GM12878 (cell line): ENCODE measurements at regions not wholly inside any gene's neighbourhood (a gene's known extent, or its start where the extent isn't known, plus 50 kb on each side); places are given as distances from the start of the nearest gene placed in this dataset.

Experiments
- CHD1 ChIP-seq: IDR thresholded peaks from 2 replicates; pipeline ENCODE4 v1.6.1; 2012; ENCODE audit warnings: low read depth, low read length, improper control_type of control experiment
- CUX1 ChIP-seq: IDR thresholded peaks from 2 replicates; pipeline ENCODE4 v1.6.1; 2012; ENCODE audit warnings: improper control_type of control experiment, low read depth, low read length; ENCODE audit not compliant: insufficient replicate concordance
- EP300 ChIP-seq, 2 experiments: fragments of 150-350 bp in 1 of 2; IDR thresholded peaks; 2 replicates each; pipeline ENCODE4 v1.6.1; 2011 to 2012; ENCODE audit warnings: low read depth in 2 of 2, low read length in 2 of 2, borderline replicate concordance in 1 of 2, improper control_type of control experiment in 1 of 2, inconsistent platforms in 1 of 2; ENCODE audit not compliant: control insufficient read depth in 1 of 2
- ESRRA ChIP-seq: IDR thresholded peaks from 2 replicates; pipeline ENCODE4 v1.6.1; 2012; ENCODE audit warnings: mild to moderate bottlenecking, low read length, improper control_type of control experiment
- HSF1 ChIP-seq: fragments of 150-350 bp; IDR thresholded peaks from 2 replicates; pipeline ENCODE4 v1.6.1; 2014; ENCODE audit warnings: mild to moderate bottlenecking, low read depth, low read length
- MLLT1 ChIP-seq: fragments of 450-650 bp; IDR thresholded peaks from 2 replicates; pipeline ENCODE4 v1.6.1; 2016; ENCODE audit warnings: mild to moderate bottlenecking
- NKRF ChIP-seq: fragments of 450-650 bp; conservative IDR thresholded peaks from 2 replicates; pipeline ENCODE4 v1.6.1; 2017; ENCODE audit warnings: mild to moderate bottlenecking, moderate library complexity
- SIX5 ChIP-seq: IDR thresholded peaks from 2 replicates; pipeline ENCODE4 v1.6.1; 2011; ENCODE audit warnings: mild to moderate bottlenecking, low read depth, low read length, moderate library complexity; ENCODE audit not compliant: severe bottlenecking
- SREBF2 ChIP-seq: IDR thresholded peaks from 2 replicates; pipeline ENCODE4 v1.6.1; 2012; ENCODE audit warnings: mild to moderate bottlenecking, low read length
- ZNF622 ChIP-seq: fragments of 450-650 bp; IDR thresholded peaks from 2 replicates; pipeline ENCODE4 v1.6.1; 2017; ENCODE audit warnings: mild to moderate bottlenecking, inconsistent platforms

- no peak for TF ChIP-seq CUX1
- no peak for TF ChIP-seq NKRF
- no peak for TF ChIP-seq CHD1
- no peak for TF ChIP-seq MLLT1
- no peak for TF ChIP-seq ZNF622
- TF ChIP-seq HSF1 = no peak
- TF ChIP-seq EP300 (IDR thresholded peaks at IDR 0.05; ENCODE audit: borderline replicate concordance in 1 of 2, control insufficient read depth in 1 of 2, low read depth in 2 of 2, low read length in 2 of 2) = no peak
- no peak for TF ChIP-seq ESRRA
- no peak for TF ChIP-seq SREBF2
- no peak for TF ChIP-seq SIX5
Observed at GRCh38 chr6:87897013-87897412, 150.6 kb upstream of the SPACA1 start (continued).
